Body of pancreas (tissue), 4 donors: ENCODE measurements at regions not wholly inside any gene's neighbourhood (a gene's known extent, or its start where the extent isn't known, plus 50 kb on each side); places are given as distances from the start of the nearest gene placed in this dataset.

Experiments used
- CTCF ChIP-seq, 7 experiments: fragments of 450-650 bp in 4 of 7; fragments of 200-600 bp in 3 of 7; sonication (generic) in 3 of 7; IDR thresholded peaks; one replicate each; pipeline ENCODE4 v1.5.1; 2016 to 2019; ENCODE audit warnings: antibody characterized with exemption in 7 of 7
- POLR2A ChIP-seq, 3 donors: fragments of 450-650 bp; IDR thresholded peaks; one replicate each; pipeline ENCODE4 v1.6.1; 2016; ENCODE audit warnings: antibody characterized with exemption in 3 of 3, mild to moderate bottlenecking in 2 of 3

DNA sequence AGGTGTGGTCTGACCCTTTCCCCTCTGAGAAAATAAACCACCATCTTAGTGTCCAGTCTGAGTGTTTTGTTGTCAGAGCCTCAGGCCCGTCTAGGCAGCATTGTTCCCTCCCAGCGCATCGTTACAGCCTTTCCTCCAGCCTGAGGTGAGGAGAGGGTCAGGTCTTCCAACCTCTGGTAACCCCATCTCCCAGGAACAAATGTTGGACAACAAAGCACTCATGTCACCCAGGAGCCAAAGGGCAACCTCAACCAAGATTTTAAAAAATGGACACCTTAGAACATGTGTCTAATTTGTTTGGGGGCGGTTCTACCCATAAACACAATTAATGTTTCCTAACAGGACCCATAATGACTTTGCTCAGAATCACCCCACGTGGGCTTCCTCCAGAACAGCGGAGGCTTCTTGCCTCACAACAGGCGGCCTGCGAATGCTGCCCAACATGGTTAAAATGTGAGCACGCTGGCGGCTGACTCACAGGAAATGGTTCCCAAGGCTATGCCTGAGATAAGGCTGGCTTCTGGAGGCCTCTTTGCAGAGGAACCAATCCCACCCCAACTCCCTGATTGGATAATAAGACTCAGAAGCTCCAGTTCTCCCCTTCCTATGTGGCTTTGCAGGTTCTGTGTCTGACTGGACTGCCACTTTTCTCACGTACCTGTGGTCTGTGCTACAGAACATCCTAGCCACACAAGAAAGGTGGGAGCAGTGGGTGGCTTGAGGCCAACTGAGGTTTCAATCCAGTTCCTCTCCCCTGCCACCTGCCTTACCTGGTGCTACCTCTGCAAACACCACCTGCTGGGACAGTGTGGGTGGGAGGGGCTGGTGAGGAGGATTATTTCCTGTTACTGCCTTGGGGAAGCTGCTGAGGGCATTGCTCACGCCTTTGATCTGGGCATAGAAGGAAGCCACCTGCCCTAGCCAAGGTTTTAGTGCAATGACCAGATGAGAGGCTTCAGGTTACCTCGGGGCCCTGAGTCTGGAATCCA, 108.8 kb downstream of the B3GNT2 start:
- no peak for TF ChIP-seq POLR2A (IDR thresholded peaks at IDR 0.05)
- TF ChIP-seq CTCF (IDR thresholded peaks at IDR 0.05) = no peak
